Smooth muscle cell (in vitro differentiated cells): ENCODE measurements at regions not wholly inside any gene's neighbourhood (a gene's known extent, or its start where the extent isn't known, plus 50 kb on each side); places are given as distances from the start of the nearest gene placed in this dataset.

Source experiments
- DNase-seq: peaks from one replicate; lab custom pipeline; 2025; ENCODE audit not compliant: unreplicated experiment; lab: John Stamatoyannopoulos, UW
- H2AFZ ChIP-seq: fragments of 200-600 bp; sonication (generic); 2 replicates; pipeline ENCODE4 v1.6.0; 2016; ENCODE audit warnings: antibody characterized with exemption, low read depth, mild to moderate bottlenecking
- H3F3A ChIP-seq: fragments of 200-600 bp; sonication (generic); 2 replicates; pipeline ENCODE4 v1.6.0; 2017; ENCODE audit warnings: antibody characterized with exemption, low read depth
- H3K27ac ChIP-seq: fragments of 200-600 bp; sonication (generic); 2 replicates; pipeline ENCODE4 v1.5.1; 2016; ENCODE audit warnings: low read depth, mild to moderate bottlenecking
- H3K27me3 ChIP-seq: fragments of 200-600 bp; sonication (generic); 2 replicates; pipeline ENCODE4 v1.6.1; 2016; ENCODE audit warnings: low read depth, mild to moderate bottlenecking
- H3K36me3 ChIP-seq: fragments of 200-600 bp; sonication (generic); 2 replicates; pipeline ENCODE4 v1.5.1; 2016; ENCODE audit warnings: low read depth
- H3K4me1 ChIP-seq: fragments of 200-600 bp; sonication (generic); 2 replicates; pipeline ENCODE4 v1.5.1; 2016; ENCODE audit warnings: low read depth
- H3K4me2 ChIP-seq: fragments of 200-600 bp; sonication (generic); 2 replicates; pipeline ENCODE4 v1.6.0; 2016; ENCODE audit warnings: mild to moderate bottlenecking
- H3K4me3 ChIP-seq: fragments of 200-600 bp; sonication (generic); 2 replicates; pipeline ENCODE4 v1.5.1; 2016; ENCODE audit warnings: mild to moderate bottlenecking
- H3K79me2 ChIP-seq: fragments of 200-600 bp; sonication (generic); 2 replicates; pipeline ENCODE4 v1.6.0; 2016; ENCODE audit warnings: low read depth, mild to moderate bottlenecking
- H3K9ac ChIP-seq: fragments of 200-600 bp; sonication (generic); 2 replicates; pipeline ENCODE4 v1.6.0; 2016; ENCODE audit warnings: low read depth
- H3K9me3 ChIP-seq: fragments of 200-600 bp; sonication (generic); replicated peaks from 2 replicates; pipeline ENCODE4 v1.5.1; 2016; ENCODE audit warnings: low read depth
- H4K20me1 ChIP-seq: fragments of 200-600 bp; sonication (generic); 2 replicates; pipeline ENCODE4 v1.6.0; 2016; ENCODE audit warnings: low read depth
- WGBS: methylation state at CpG from one replicate; pipeline ENCODE4 v1.1.7; 2016; ENCODE audit warnings: low lambda C conversion rate; 5-methylcytosine and 5-hydroxymethylcytosine counted together
- TF ChIP-seq, protein P1 (sequence below): fragments of 200-600 bp; sonication (generic); IDR thresholded peaks from 2 replicates; pipeline ENCODE4 v1.5.1; 2017; ENCODE audit warnings: borderline replicate concordance, mild to moderate bottlenecking, antibody characterized with exemption; ENCODE audit not compliant: insufficient read depth, poor library complexity, severe bottlenecking

- WGBS = 90% methylated on average over 3 of the region's 3 CpGs
- Histone ChIP-seq H3K4me2 (no peak overlapping the region), H3K79me2 (no peaks in the 10 kb centered on the region), H3K4me3 (no peak overlapping the region), H2AFZ (no peak overlapping the region), H3K27ac (no peak overlapping the region), H3F3A (no peaks in the 10 kb centered on the region), H3K9ac (no peak overlapping the region), H4K20me1 (no peaks in the 10 kb centered on the region), H3K36me3 (peaks cover 6% of the 10 kb centered on the region), H3K4me1 (no peaks in the 10 kb centered on the region), H3K27me3 (no peaks in the 10 kb centered on the region), H3K9me3 (no peaks in the 10 kb centered on the region)
- no peak for DNase-seq
- TF ChIP-seq, protein P1, sequence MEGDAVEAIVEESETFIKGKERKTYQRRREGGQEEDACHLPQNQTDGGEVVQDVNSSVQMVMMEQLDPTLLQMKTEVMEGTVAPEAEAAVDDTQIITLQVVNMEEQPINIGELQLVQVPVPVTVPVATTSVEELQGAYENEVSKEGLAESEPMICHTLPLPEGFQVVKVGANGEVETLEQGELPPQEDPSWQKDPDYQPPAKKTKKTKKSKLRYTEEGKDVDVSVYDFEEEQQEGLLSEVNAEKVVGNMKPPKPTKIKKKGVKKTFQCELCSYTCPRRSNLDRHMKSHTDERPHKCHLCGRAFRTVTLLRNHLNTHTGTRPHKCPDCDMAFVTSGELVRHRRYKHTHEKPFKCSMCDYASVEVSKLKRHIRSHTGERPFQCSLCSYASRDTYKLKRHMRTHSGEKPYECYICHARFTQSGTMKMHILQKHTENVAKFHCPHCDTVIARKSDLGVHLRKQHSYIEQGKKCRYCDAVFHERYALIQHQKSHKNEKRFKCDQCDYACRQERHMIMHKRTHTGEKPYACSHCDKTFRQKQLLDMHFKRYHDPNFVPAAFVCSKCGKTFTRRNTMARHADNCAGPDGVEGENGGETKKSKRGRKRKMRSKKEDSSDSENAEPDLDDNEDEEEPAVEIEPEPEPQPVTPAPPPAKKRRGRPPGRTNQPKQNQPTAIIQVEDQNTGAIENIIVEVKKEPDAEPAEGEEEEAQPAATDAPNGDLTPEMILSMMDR = no peak
These were observed 453.0 kb upstream of the LUZP2 start for GRCh38 chr11:24043842-24044241.

- H3K9ac ChIP-seq = no peak overlapping the region
- WGBS = 92% methylated on average over 1 of the region's 1 CpG
- no peak overlapping the region for H3K4me2 ChIP-seq
- peaks cover 6% of the 10 kb centered on the region for H3K36me3 ChIP-seq
- H4K20me1 ChIP-seq = no peaks in the 10 kb centered on the region
- no peak for DNase-seq
- no peak overlapping the region for H3K4me3 ChIP-seq
- no peaks in the 10 kb centered on the region for H3K27me3 ChIP-seq
- H2AFZ ChIP-seq = no peak overlapping the region
- H3K79me2 ChIP-seq = no peaks in the 10 kb centered on the region
- TF ChIP-seq, protein P1 = no peak
- no peaks in the 10 kb centered on the region for H3K4me1 ChIP-seq
- H3K9me3 ChIP-seq = no peaks in the 10 kb centered on the region
- no peaks in the 10 kb centered on the region for H3F3A ChIP-seq
- H3K27ac ChIP-seq = no peak overlapping the region
These were observed 450.1 kb upstream of the LUZP2 start for GRCh38 chr11:24046731-24047130.

DNA sequence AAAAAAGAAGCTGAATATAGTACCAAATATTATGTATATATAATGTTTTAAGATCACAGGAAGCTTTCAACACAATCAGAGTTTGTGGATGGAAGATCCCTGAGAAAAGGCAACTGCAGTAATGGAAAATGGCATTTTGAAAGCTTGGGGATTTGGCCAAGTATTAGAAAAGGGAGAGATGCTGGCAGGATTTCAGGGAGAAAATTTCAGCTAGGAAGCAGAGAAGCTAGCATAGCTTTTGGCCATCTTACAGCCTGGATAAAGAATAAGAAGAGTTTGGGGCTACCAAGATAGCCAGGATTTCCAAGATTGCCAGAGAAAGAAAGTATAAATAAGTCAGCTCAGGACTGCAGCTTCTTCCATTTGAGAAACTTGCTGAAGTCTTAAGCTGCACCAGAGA lies 440.8 kb upstream of the LUZP2 start:
- H3K4me3 ChIP-seq = no peak overlapping the region
- DNase-seq = no peak
- no peak overlapping the region for H3K4me2 ChIP-seq
- no peaks in the 10 kb centered on the region for H3F3A ChIP-seq
- no peak overlapping the region for H3K27ac ChIP-seq
- no peak overlapping the region for H2AFZ ChIP-seq
- H3K9ac ChIP-seq = no peak overlapping the region
- H3K79me2 ChIP-seq = no peaks in the 10 kb centered on the region
- H3K4me1 ChIP-seq = no peaks in the 10 kb centered on the region
- TF ChIP-seq, protein P1 = no peak
- no peaks in the 10 kb centered on the region for H4K20me1 ChIP-seq
- no peaks in the 10 kb centered on the region for H3K9me3 ChIP-seq
- H3K27me3 ChIP-seq = no peaks in the 10 kb centered on the region
- no peaks in the 10 kb centered on the region for H3K36me3 ChIP-seq

- 94% methylated on average over 3 of the region's 3 CpGs for WGBS
- TF ChIP-seq, protein P1 = no peak
- H4K20me1 ChIP-seq = no peaks in the 10 kb centered on the region
- H3K9ac ChIP-seq = no peak overlapping the region
- no peak for DNase-seq
- no peak overlapping the region for H3K27ac ChIP-seq
- no peaks in the 10 kb centered on the region for H3K27me3 ChIP-seq
- H3K4me3 ChIP-seq = no peak overlapping the region
- H3F3A ChIP-seq = no peaks in the 10 kb centered on the region
- H3K4me2 ChIP-seq = no peak overlapping the region
- H3K4me1 ChIP-seq = peaks cover 4% of the 10 kb centered on the region
- no peaks in the 10 kb centered on the region for H3K36me3 ChIP-seq
- no peaks in the 10 kb centered on the region for H3K79me2 ChIP-seq
- H2AFZ ChIP-seq = no peak overlapping the region
- no peaks in the 10 kb centered on the region for H3K9me3 ChIP-seq
These were observed 436.7 kb upstream of the LUZP2 start for GRCh38 chr11:24060125-24060524.
